ENCODE measurements at regions not wholly inside any gene's neighbourhood (a gene's known extent, or its start where the extent isn't known, plus 50 kb on each side); places are given as distances from the start of the nearest gene placed in this dataset.

DNA sequence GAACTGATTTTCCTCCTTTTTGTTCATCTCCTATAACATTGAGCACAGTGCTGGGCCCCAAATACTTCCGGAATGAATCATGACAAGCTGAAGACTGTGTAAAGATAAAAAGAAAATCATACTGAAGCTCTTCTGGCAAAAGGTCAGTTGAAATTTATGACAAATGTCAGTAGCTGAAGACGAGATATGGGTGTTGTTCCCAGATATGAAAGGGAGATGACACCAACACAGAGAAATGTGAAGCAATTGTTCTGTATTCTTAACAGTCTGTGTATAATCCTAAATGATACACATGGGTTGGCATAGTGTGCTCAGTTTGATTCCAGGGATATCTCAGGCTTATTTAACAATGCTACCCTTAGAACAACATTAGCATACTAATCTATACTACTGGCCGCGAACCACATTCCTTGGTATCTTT is 170.5 kb upstream of the PITX2 start:
- SMC1A ChIA-PET (ENCODE audit: uncharacterized antibody, unreplicated experiment) = no interaction called here
- in situ Hi-C loops (cut with MboI) = no loop called here
- H4K20me1 ChIP-seq (ENCODE audit: control insufficient read depth, insufficient read depth) = no peaks in the 10 kb centered on the region
- BruUV-seq (replicated peaks) = no TSS peak
- H3K4me1 ChIP-seq (ENCODE audit: control insufficient read depth, insufficient read depth, low read length) = no peaks in the 10 kb centered on the region
- H3K4me2 ChIP-seq (ENCODE audit: control insufficient read depth, insufficient read depth) = no peak overlapping the region
- no peaks in the 10 kb centered on the region for H3K36me3 ChIP-seq (ENCODE audit: control insufficient read depth in 2 of 2, insufficient read depth in 2 of 2, low read length in 1 of 2)
- intact Hi-C loops (cut with micrococcal nuclease; ENCODE audit: unreplicated experiment) = no loop called here
- ATAC-seq (no peak), DNase-seq (ENCODE audit: low read depth, low spot score) (no peak), FAIRE-seq (no peak)
- WGBS (ENCODE audit: insufficient coverage, insufficient replicate concordance, low lambda C conversion rate, missing lambda C conversion rate) = 71% methylated on average over 4 of the region's 4 CpGs
- no peaks in the 10 kb centered on the region for H3K27me3 ChIP-seq (replicated peaks in 1 of 2; ENCODE audit: control insufficient read depth in 2 of 2, insufficient read depth in 2 of 2, low read length in 1 of 2)
- CTCF ChIA-PET = no interaction called here
- RAD21 ChIA-PET (ENCODE audit: unreplicated experiment) = no interaction called here
- no peaks in the 10 kb centered on the region for H3K79me2 ChIP-seq (ENCODE audit: control insufficient read depth, insufficient read depth, low read length)
- no peaks in the 10 kb centered on the region for H3K9me3 ChIP-seq (replicated peaks; ENCODE audit: control insufficient read depth, insufficient read depth, low read length)
- POLR2A ChIA-PET = no interaction called here
- TF ChIP-seq MYC (IDR thresholded peaks at IDR 0.05; ENCODE audit: insufficient read depth, insufficient read length, insufficient replicate concordance, low read length, severe bottlenecking) = no peak
- TF ChIP-seq, protein P1, sequence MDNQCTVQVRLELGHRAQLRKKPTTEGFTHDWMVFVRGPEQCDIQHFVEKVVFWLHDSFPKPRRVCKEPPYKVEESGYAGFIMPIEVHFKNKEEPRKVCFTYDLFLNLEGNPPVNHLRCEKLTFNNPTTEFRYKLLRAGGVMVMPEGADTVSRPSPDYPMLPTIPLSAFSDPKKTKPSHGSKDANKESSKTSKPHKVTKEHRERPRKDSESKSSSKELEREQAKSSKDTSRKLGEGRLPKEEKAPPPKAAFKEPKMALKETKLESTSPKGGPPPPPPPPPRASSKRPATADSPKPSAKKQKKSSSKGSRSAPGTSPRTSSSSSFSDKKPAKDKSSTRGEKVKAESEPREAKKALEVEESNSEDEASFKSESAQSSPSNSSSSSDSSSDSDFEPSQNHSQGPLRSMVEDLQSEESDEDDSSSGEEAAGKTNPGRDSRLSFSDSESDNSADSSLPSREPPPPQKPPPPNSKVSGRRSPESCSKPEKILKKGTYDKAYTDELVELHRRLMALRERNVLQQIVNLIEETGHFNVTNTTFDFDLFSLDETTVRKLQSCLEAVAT (IDR thresholded peaks at IDR 0.05) = no peak
- TF ChIP-seq, protein P2, sequence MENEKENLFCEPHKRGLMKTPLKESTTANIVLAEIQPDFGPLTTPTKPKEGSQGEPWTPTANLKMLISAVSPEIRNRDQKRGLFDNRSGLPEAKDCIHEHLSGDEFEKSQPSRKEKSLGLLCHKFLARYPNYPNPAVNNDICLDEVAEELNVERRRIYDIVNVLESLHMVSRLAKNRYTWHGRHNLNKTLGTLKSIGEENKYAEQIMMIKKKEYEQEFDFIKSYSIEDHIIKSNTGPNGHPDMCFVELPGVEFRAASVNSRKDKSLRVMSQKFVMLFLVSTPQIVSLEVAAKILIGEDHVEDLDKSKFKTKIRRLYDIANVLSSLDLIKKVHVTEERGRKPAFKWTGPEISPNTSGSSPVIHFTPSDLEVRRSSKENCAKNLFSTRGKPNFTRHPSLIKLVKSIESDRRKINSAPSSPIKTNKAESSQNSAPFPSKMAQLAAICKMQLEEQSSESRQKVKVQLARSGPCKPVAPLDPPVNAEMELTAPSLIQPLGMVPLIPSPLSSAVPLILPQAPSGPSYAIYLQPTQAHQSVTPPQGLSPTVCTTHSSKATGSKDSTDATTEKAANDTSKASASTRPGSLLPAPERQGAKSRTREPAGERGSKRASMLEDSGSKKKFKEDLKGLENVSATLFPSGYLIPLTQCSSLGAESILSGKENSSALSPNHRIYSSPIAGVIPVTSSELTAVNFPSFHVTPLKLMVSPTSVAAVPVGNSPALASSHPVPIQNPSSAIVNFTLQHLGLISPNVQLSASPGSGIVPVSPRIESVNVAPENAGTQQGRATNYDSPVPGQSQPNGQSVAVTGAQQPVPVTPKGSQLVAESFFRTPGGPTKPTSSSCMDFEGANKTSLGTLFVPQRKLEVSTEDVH (IDR thresholded peaks at IDR 0.05; ENCODE audit: low read depth, partially characterized antibody) = no peak
- TF ChIP-seq, protein P3, sequence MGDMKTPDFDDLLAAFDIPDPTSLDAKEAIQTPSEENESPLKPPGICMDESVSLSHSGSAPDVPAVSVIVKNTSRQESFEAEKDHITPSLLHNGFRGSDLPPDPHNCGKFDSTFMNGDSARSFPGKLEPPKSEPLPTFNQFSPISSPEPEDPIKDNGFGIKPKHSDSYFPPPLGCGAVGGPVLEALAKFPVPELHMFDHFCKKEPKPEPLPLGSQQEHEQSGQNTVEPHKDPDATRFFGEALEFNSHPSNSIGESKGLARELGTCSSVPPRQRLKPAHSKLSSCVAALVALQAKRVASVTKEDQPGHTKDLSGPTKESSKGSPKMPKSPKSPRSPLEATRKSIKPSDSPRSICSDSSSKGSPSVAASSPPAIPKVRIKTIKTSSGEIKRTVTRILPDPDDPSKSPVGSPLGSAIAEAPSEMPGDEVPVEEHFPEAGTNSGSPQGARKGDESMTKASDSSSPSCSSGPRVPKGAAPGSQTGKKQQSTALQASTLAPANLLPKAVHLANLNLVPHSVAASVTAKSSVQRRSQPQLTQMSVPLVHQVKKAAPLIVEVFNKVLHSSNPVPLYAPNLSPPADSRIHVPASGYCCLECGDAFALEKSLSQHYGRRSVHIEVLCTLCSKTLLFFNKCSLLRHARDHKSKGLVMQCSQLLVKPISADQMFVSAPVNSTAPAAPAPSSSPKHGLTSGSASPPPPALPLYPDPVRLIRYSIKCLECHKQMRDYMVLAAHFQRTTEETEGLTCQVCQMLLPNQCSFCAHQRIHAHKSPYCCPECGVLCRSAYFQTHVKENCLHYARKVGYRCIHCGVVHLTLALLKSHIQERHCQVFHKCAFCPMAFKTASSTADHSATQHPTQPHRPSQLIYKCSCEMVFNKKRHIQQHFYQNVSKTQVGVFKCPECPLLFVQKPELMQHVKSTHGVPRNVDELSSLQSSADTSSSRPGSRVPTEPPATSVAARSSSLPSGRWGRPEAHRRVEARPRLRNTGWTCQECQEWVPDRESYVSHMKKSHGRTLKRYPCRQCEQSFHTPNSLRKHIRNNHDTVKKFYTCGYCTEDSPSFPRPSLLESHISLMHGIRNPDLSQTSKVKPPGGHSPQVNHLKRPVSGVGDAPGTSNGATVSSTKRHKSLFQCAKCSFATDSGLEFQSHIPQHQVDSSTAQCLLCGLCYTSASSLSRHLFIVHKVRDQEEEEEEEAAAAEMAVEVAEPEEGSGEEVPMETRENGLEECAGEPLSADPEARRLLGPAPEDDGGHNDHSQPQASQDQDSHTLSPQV (IDR thresholded peaks at IDR 0.05) = no peak
- TF ChIP-seq RAD51 (IDR thresholded peaks at IDR 0.05) = no peak
- no peak for TF ChIP-seq EGR1 (IDR thresholded peaks at IDR 0.05; ENCODE audit: borderline replicate concordance in 1 of 2, low read depth in 2 of 2, low read length in 2 of 2)
- no peak overlapping the region for H3K4me3 ChIP-seq
- no peak overlapping the region for H3K9ac ChIP-seq (ENCODE audit: control insufficient read depth, insufficient read depth, low read length)
- no peak overlapping the region for H2AFZ ChIP-seq (ENCODE audit: control insufficient read depth, low read depth, low read length)
- no peak overlapping the region for H3K27ac ChIP-seq (ENCODE audit: control insufficient read depth, insufficient read depth)
